ENCODE measurements at regions not wholly inside any gene's neighbourhood (a gene's known extent, or its start where the extent isn't known, plus 50 kb on each side); places are given as distances from the start of the nearest gene placed in this dataset.
A peak's percentile ranks its signal among the peaks of the same experiment; 100 is the strongest.
"Not testable (repeated sequence)": the region's sequence is repeated elsewhere in the genome, so short reads cannot be mapped to it uniquely, and the experiment has no call there.

DNA sequence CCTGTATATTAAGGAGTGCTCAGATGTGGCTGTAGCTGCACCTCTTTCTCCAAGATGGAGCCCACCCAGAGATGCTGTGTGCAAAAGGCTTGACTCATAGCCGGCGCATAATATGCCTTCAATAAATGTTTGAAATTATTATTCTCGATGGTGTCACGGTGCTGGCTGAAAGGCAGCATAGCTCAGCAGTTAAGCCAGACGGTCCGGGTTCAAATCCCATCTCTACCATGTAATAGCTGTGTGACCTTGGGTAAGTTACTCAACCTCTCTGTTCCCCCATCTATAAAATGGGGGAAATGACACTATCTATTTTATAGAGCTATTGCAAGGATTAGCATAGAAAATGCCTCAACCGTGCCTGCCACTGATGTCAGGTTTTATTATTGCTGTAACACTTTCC is 164.2 kb downstream of the GOSR1 start:
- H3K4me1 ChIP-seq (ENCODE audit: control insufficient read depth, insufficient read depth, low read length); H3K4me3 ChIP-seq (ENCODE audit: low read length); H3K36me3 ChIP-seq (ENCODE audit: insufficient read depth, low read length); H3K9me3 ChIP-seq (replicated peaks; ENCODE audit: low read length); H3K27me3 ChIP-seq (ENCODE audit: control insufficient read depth, insufficient read depth, low read length); H3K4me2 ChIP-seq (ENCODE audit: low read length); H3K9ac ChIP-seq (ENCODE audit: low read depth, low read length): not testable (repeated sequence)

GRCh38 chr17:30639391-30639790 is 162.2 kb downstream of the GOSR1 start:
- not testable (repeated sequence) for H3K36me3 ChIP-seq (ENCODE audit: insufficient read depth, low read length); H3K4me3 ChIP-seq (ENCODE audit: low read length); H3K27me3 ChIP-seq (ENCODE audit: control insufficient read depth, insufficient read depth, low read length); H3K4me2 ChIP-seq (ENCODE audit: low read length); H3K9ac ChIP-seq (ENCODE audit: low read depth, low read length); H3K4me1 ChIP-seq (ENCODE audit: control insufficient read depth, insufficient read depth, low read length); H3K9me3 ChIP-seq (replicated peaks; ENCODE audit: low read length)

DNA sequence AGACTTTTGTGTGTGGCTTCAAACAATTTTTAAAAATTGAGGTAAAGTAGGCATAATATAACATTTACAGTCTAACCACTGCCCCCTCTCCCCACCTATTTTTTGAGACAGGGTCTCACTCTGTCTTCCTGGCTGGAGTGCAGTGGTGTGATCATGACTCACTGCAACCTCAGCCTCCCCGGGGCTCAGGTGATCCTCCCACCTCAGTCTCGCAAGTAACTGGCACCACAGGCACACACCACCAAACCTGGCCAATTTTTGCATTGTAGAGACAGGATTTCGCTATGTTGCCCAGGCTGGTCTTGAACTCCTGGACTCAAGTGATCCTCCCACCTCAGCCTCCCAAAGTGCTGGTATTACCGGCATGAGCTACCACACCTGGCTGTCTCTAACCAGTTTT is 161.8 kb downstream of the GOSR1 start:
- not testable (repeated sequence) for H3K4me2 ChIP-seq (ENCODE audit: low read length); H3K4me1 ChIP-seq (ENCODE audit: control insufficient read depth, insufficient read depth, low read length); H3K27me3 ChIP-seq (ENCODE audit: control insufficient read depth, insufficient read depth, low read length)

DNA sequence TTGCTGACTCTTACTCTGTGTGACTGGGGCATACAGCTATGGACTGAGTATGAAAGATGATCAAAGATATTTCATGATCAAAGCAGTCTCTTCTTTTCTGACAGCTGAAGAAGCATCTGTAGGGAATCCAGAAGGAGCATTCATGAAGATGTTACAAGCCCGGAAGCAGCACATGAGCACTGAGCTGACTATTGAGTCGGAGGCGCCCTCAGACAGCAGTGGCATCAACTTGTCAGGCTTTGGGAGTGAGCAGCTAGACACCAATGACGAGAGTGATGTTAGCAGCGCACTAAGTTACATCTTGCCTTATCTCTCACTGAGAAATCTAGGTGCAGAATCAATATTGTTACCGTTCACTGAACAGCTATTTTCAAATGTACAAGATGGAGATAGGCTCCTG is 154.4 kb downstream of the GOSR1 start:
- H3K27me3 ChIP-seq (ENCODE audit: control insufficient read depth, insufficient read depth, low read length); H3K4me1 ChIP-seq (ENCODE audit: control insufficient read depth, insufficient read depth, low read length); H3K4me2 ChIP-seq (ENCODE audit: low read length); H3K4me3 ChIP-seq (ENCODE audit: low read length); H3K9ac ChIP-seq (ENCODE audit: low read depth, low read length); H3K9me3 ChIP-seq (replicated peaks; ENCODE audit: low read length); H3K36me3 ChIP-seq (ENCODE audit: insufficient read depth, low read length): not testable (repeated sequence)

More for the DNA sequence above, 161.8 kb downstream of the GOSR1 start:
- not testable (repeated sequence) for H3K9me3 ChIP-seq (replicated peaks; ENCODE audit: low read length); H3K9ac ChIP-seq (ENCODE audit: low read depth, low read length); H3K36me3 ChIP-seq (ENCODE audit: insufficient read depth, low read length); H3K4me3 ChIP-seq (ENCODE audit: low read length)

GRCh38 chr17:30625380-30625779 is 148.2 kb downstream of the GOSR1 start:
- not testable (repeated sequence) for H3K4me1 ChIP-seq (ENCODE audit: control insufficient read depth, insufficient read depth, low read length); H3K36me3 ChIP-seq (ENCODE audit: insufficient read depth, low read length); H3K9me3 ChIP-seq (replicated peaks; ENCODE audit: low read length); H3K27me3 ChIP-seq (ENCODE audit: control insufficient read depth, insufficient read depth, low read length); H3K9ac ChIP-seq (ENCODE audit: low read depth, low read length); H3K4me2 ChIP-seq (ENCODE audit: low read length); H3K4me3 ChIP-seq (ENCODE audit: low read length)

- not testable (repeated sequence) for H3K4me2 ChIP-seq (ENCODE audit: low read length); H3K27me3 ChIP-seq (ENCODE audit: control insufficient read depth, insufficient read depth, low read length); H3K9me3 ChIP-seq (replicated peaks; ENCODE audit: low read length); H3K36me3 ChIP-seq (ENCODE audit: insufficient read depth, low read length); H3K4me3 ChIP-seq (ENCODE audit: low read length); H3K9ac ChIP-seq (ENCODE audit: low read depth, low read length); H3K4me1 ChIP-seq (ENCODE audit: control insufficient read depth, insufficient read depth, low read length)
Observed at GRCh38 chr17:30624180-30624579, 147.0 kb downstream of the GOSR1 start.

GRCh38 chr17:30609682-30610081 is 132.5 kb downstream of the GOSR1 start:
- H3K27me3 ChIP-seq (ENCODE audit: control insufficient read depth, insufficient read depth, low read length); H3K4me1 ChIP-seq (ENCODE audit: control insufficient read depth, insufficient read depth, low read length); H3K4me3 ChIP-seq (ENCODE audit: low read length); H3K9me3 ChIP-seq (replicated peaks; ENCODE audit: low read length); H3K36me3 ChIP-seq (ENCODE audit: insufficient read depth, low read length); H3K9ac ChIP-seq (ENCODE audit: low read depth, low read length); H3K4me2 ChIP-seq (ENCODE audit: low read length): not testable (repeated sequence)

GRCh38 chr17:30605523-30605922 is 128.3 kb downstream of the GOSR1 start:
- peaks cover 7% of the 10 kb centered on the region for H3K4me1 ChIP-seq (ENCODE audit: control insufficient read depth, insufficient read depth, low read length)
- no peak overlapping the region for H3K4me3 ChIP-seq (ENCODE audit: low read length)
- H3K4me2 ChIP-seq (ENCODE audit: low read length) = no peak overlapping the region
- H3K9ac ChIP-seq (ENCODE audit: low read depth, low read length) = no peak overlapping the region
- no peaks in the 10 kb centered on the region for H3K27me3 ChIP-seq (ENCODE audit: control insufficient read depth, insufficient read depth, low read length)
- no peaks in the 10 kb centered on the region for H3K36me3 ChIP-seq (ENCODE audit: insufficient read depth, low read length)
- no peaks in the 10 kb centered on the region for H3K9me3 ChIP-seq (replicated peaks; ENCODE audit: low read length)

- no peak overlapping the region for H3K9ac ChIP-seq (ENCODE audit: low read depth, low read length)
Observed at GRCh38 chr17:30605027-30605426, 127.8 kb downstream of the GOSR1 start.

GRCh38 chr17:30602396-30602795 is 125.2 kb downstream of the GOSR1 start:
- Histone ChIP-seq H3K4me3 (ENCODE audit: low read length) (peak overlapping the region; percentile 66), H3K4me1 (ENCODE audit: control insufficient read depth, insufficient read depth, low read length) (peaks cover 16% of the 10 kb centered on the region), H3K4me2 (ENCODE audit: low read length) (peak overlapping the region; percentile 78), H3K9ac (ENCODE audit: low read depth, low read length) (peak overlapping the region; percentile 14)
- not testable (repeated sequence) for H3K9me3 ChIP-seq (replicated peaks; ENCODE audit: low read length); H3K27me3 ChIP-seq (ENCODE audit: control insufficient read depth, insufficient read depth, low read length); H3K36me3 ChIP-seq (ENCODE audit: insufficient read depth, low read length)

More at GRCh38 chr17:30605027-30605426, 127.8 kb downstream of the GOSR1 start:
- Histone ChIP-seq H3K36me3 (ENCODE audit: insufficient read depth, low read length) (no peaks in the 10 kb centered on the region), H3K4me2 (ENCODE audit: low read length) (no peak overlapping the region), H3K27me3 (ENCODE audit: control insufficient read depth, insufficient read depth, low read length) (no peaks in the 10 kb centered on the region), H3K4me1 (ENCODE audit: control insufficient read depth, insufficient read depth, low read length) (peaks cover 7% of the 10 kb centered on the region), H3K9me3 (replicated peaks; ENCODE audit: low read length) (no peaks in the 10 kb centered on the region), H3K4me3 (ENCODE audit: low read length) (no peak overlapping the region)

GRCh38 chr17:30601984-30602383 is 124.8 kb downstream of the GOSR1 start:
- not testable (repeated sequence) for H3K27me3 ChIP-seq (ENCODE audit: control insufficient read depth, insufficient read depth, low read length); H3K9me3 ChIP-seq (replicated peaks; ENCODE audit: low read length); H3K36me3 ChIP-seq (ENCODE audit: insufficient read depth, low read length)
- peak overlapping the region; percentile 66 for H3K4me3 ChIP-seq (ENCODE audit: low read length)
- H3K4me1 ChIP-seq (ENCODE audit: control insufficient read depth, insufficient read depth, low read length) = peaks cover 16% of the 10 kb centered on the region
- peak overlapping the region; percentile 14 for H3K9ac ChIP-seq (ENCODE audit: low read depth, low read length)
- H3K4me2 ChIP-seq (ENCODE audit: low read length) = peak overlapping the region; percentile 78

DNA sequence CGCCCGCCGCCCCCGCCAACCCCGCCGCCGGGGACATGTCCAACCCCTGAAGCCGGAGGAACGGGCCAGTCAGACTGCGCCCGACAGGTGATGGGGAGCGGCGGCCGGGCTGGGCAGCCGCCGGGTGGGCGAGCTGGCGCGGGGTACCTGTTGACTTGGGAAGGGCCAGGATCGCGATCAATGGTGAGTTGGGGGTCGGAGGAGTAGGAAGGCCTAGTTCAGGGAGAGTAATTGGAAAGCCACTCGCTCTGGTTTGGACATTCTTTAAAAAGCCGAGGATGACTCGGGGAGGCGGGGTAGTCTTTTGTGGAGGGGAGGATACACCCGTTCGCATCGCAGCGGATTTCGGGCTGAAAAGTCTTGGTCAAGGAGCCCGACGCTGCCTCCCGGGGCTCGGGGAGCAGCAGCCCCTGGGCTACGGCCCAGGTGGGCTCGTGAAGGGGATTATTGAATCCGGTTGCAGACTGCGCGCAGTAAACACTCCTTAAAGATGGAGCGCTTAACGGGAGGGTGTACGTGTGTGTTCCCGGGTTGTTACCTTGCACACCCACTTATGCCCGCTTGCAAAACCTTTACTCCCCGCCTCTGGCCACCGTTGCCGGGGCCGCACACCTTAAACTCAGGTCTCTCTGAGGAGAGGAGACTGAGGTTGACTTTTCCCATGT is 123.8 kb downstream of the GOSR1 start:
- Histone ChIP-seq H3K9me3 (replicated peaks; ENCODE audit: low read length) (no peaks in the 10 kb centered on the region), H3K4me3 (ENCODE audit: low read length) (peak overlapping the region; percentile 91), H3K27me3 (ENCODE audit: control insufficient read depth, insufficient read depth, low read length) (no peaks in the 10 kb centered on the region), H3K4me1 (ENCODE audit: control insufficient read depth, insufficient read depth, low read length) (peaks cover 16% of the 10 kb centered on the region), H3K4me2 (ENCODE audit: low read length) (peak overlapping the region; percentile 95), H3K9ac (ENCODE audit: low read depth, low read length) (peak overlapping the region; percentile 92), H3K36me3 (ENCODE audit: insufficient read depth, low read length) (no peaks in the 10 kb centered on the region)
